IMR-90 (cell line): ENCODE measurements at regions not wholly inside any gene's neighbourhood (a gene's known extent, or its start where the extent isn't known, plus 50 kb on each side); places are given as distances from the start of the nearest gene placed in this dataset.

ENCODE experiments used
- ATAC-seq: fragments of 200-7000 bp; cut with Tn5 transposase; 2 replicates; pipeline ENCODE4 v1.9.1; 2020; ENCODE audit warnings: low read depth, mild to moderate bottlenecking, moderate library complexity
- BruUV-seq: library from RNA; stranded (reverse); fragments of 400-500 nt; replicated peaks from 2 replicates; lab custom pipeline; 2021; lab: Mats Ljungman, UMichigan
- CTCF ChIA-PET: fragments of 300-600 bp; formaldehyde crosslinking; extraction: SDS; loops from one replicate; lab custom pipeline; 2021; ENCODE audit warnings: antibody characterized with exemption; lab: Yijun Ruan, JAX
- POLR2A ChIA-PET: fragments of 300-600 bp; sonication (Branson Sonifier 250); formaldehyde crosslinking; loops from one replicate; lab custom pipeline; 2022; ENCODE audit warnings: antibody characterized with exemption; ENCODE audit not compliant: unreplicated experiment; lab: Charles Lee
- DNase-seq: peaks from one replicate; pipeline ENCODE4 v3.0.0; 2013
- H2AFZ ChIP-seq: replicated peaks from 2 replicates; pipeline ENCODE3; 2013; ENCODE audit warnings: low read length, mild to moderate bottlenecking; ENCODE audit not compliant: poor library complexity
- H2AK5ac ChIP-seq: 2 replicates; pipeline ENCODE4 v1.6.1; 2013; ENCODE audit warnings: low read depth, low read length, inconsistent platforms
- H2AK9ac ChIP-seq: replicated peaks from 2 replicates; pipeline ENCODE3; 2013; ENCODE audit warnings: mild to moderate bottlenecking, low read depth, low read length, moderate library complexity; ENCODE audit not compliant: poor library complexity
- H2BK120ac ChIP-seq: 2 replicates; pipeline ENCODE4 v1.6.1; 2013; ENCODE audit warnings: low read depth, low read length, inconsistent platforms
- H2BK15ac ChIP-seq: 3 replicates; pipeline ENCODE4 v1.6.1; 2013; ENCODE audit warnings: low read depth, low read length, inconsistent platforms
- H2BK20ac ChIP-seq: 2 replicates; pipeline ENCODE4 v1.6.1; 2013; ENCODE audit warnings: low read depth, mild to moderate bottlenecking, inconsistent platforms, low read length, moderate library complexity
- H2BK5ac ChIP-seq: 2 replicates; pipeline ENCODE4 v1.6.1; 2013; ENCODE audit warnings: mild to moderate bottlenecking, low read depth, low read length, inconsistent platforms; ENCODE audit not compliant: poor library complexity, severe bottlenecking
- H3K14ac ChIP-seq: replicated peaks from 2 replicates; pipeline ENCODE4 v1.6.1; 2013; ENCODE audit warnings: low read depth, low read length, inconsistent platforms
- H3K18ac ChIP-seq: 2 replicates; pipeline ENCODE4 v1.6.1; 2013; ENCODE audit warnings: low read depth, low read length, control low read depth
- H3K23ac ChIP-seq: 2 replicates; pipeline ENCODE4 v1.6.1; 2013; ENCODE audit warnings: low read depth, low read length, inconsistent platforms
- H3K27ac ChIP-seq: 2 replicates; pipeline ENCODE4 v1.5.1; 2013; ENCODE audit warnings: mild to moderate bottlenecking, control low read depth, low read length; ENCODE audit not compliant: insufficient read depth
- H3K27me3 ChIP-seq: 2 replicates; pipeline ENCODE4 v1.6.1; 2013; ENCODE audit warnings: low read length; ENCODE audit not compliant: control insufficient read depth, insufficient read depth
- H3K36me3 ChIP-seq: 2 replicates; pipeline ENCODE4 v1.6.1; 2013; ENCODE audit warnings: low read length, mixed read lengths; ENCODE audit not compliant: control insufficient read depth, insufficient read depth
- H3K4ac ChIP-seq: 2 replicates; pipeline ENCODE4 v1.6.1; 2013; ENCODE audit warnings: low read depth, low read length, inconsistent platforms
- H3K4me1 ChIP-seq: 2 replicates; pipeline ENCODE4 v1.6.1; 2013; ENCODE audit warnings: low read length, mixed read lengths; ENCODE audit not compliant: control insufficient read depth, insufficient read depth
- H3K4me2 ChIP-seq: 2 replicates; pipeline ENCODE4 v1.6.1; 2013; ENCODE audit warnings: low read depth, mild to moderate bottlenecking, control low read depth, low read length, moderate library complexity
- H3K4me3 ChIP-seq: 2 replicates; pipeline ENCODE4 v1.5.1; 2013; ENCODE audit warnings: low read depth, mild to moderate bottlenecking, control low read depth, low read length, moderate library complexity; ENCODE audit not compliant: insufficient read depth
- H3K56ac ChIP-seq: 2 replicates; pipeline ENCODE4 v1.6.1; 2013; ENCODE audit warnings: low read length, inconsistent platforms; ENCODE audit not compliant: insufficient read depth; ENCODE audit errors: extremely low read depth
- H3K79me1 ChIP-seq, 2 experiments: 2 replicates each; pipeline ENCODE4 v1.6.1; 2013; ENCODE audit warnings: low read length in 2 of 2, inconsistent platforms in 1 of 2, low read depth in 1 of 2
- H3K9ac ChIP-seq: 2 replicates; pipeline ENCODE4 v1.6.1; 2013; ENCODE audit warnings: low read depth, low read length, control low read depth
- H3K9me1 ChIP-seq: 2 replicates; pipeline ENCODE4 v1.6.1; 2013; ENCODE audit warnings: low read length, inconsistent platforms; ENCODE audit not compliant: insufficient read depth
- H3K9me3 ChIP-seq: 2 replicates; pipeline ENCODE4 v1.6.1; 2013; ENCODE audit warnings: low read length; ENCODE audit not compliant: control insufficient read depth, insufficient read depth
- H4K20me1 ChIP-seq: 2 replicates; pipeline ENCODE4 v1.6.1; 2013; ENCODE audit warnings: low read length, inconsistent platforms; ENCODE audit not compliant: insufficient read depth
- H4K5ac ChIP-seq: 2 replicates; pipeline ENCODE4 v1.6.1; 2013; ENCODE audit warnings: mild to moderate bottlenecking, low read depth, low read length, control low read depth
- H4K8ac ChIP-seq, 2 experiments: 2 replicates each; pipeline ENCODE4 v1.6.1; 2013; ENCODE audit warnings: low read depth in 2 of 2, low read length in 2 of 2, control low read depth in 1 of 2, inconsistent platforms in 1 of 2
- H4K91ac ChIP-seq: 2 replicates; pipeline ENCODE4 v1.6.1; 2013; ENCODE audit warnings: low read depth, low read length, inconsistent platforms; ENCODE audit not compliant: insufficient read depth
- BHLHE40 ChIP-seq: fragments of 150-350 bp; IDR thresholded peaks from 2 replicates; pipeline ENCODE4 v1.6.1; 2016; ENCODE audit warnings: mild to moderate bottlenecking, low read depth, low read length
- CEBPB ChIP-seq: IDR thresholded peaks from 2 replicates; pipeline ENCODE4 v1.6.1; 2012; ENCODE audit warnings: low read depth, low read length, improper control_type of control experiment
- CHD1 ChIP-seq: IDR thresholded peaks from 2 replicates; pipeline ENCODE4 v1.6.1; 2012; ENCODE audit warnings: low read depth, low read length, improper control_type of control experiment
- FOS ChIP-seq: fragments of 150-350 bp; IDR thresholded peaks from 2 replicates; pipeline ENCODE4 v1.6.1; 2016; ENCODE audit warnings: low read depth, low read length
- MAFK ChIP-seq: IDR thresholded peaks from 2 replicates; pipeline ENCODE4 v1.6.1; 2012; ENCODE audit warnings: low read depth, low read length, improper control_type of control experiment
- MAZ ChIP-seq: IDR thresholded peaks from 2 replicates; pipeline ENCODE4 v1.6.1; 2012; ENCODE audit warnings: low read depth, mild to moderate bottlenecking, low read length, improper control_type of control experiment, moderate library complexity, borderline replicate concordance
- MXI1 ChIP-seq: IDR thresholded peaks from 2 replicates; pipeline ENCODE4 v1.6.1; 2012; ENCODE audit warnings: low read depth, mild to moderate bottlenecking, low read length, moderate library complexity, borderline replicate concordance
- NFE2L2 ChIP-seq: fragments of 150-350 bp; IDR thresholded peaks from 2 replicates; pipeline ENCODE4 v1.6.1; 2016; ENCODE audit warnings: low read depth, mild to moderate bottlenecking, low read length
- POLR2A ChIP-seq: IDR thresholded peaks from 2 replicates; pipeline ENCODE4 v1.6.1; 2012; ENCODE audit warnings: mild to moderate bottlenecking, low read depth, low read length
- RAD21 ChIP-seq: IDR thresholded peaks from 2 replicates; pipeline ENCODE4 v1.6.1; 2012; ENCODE audit warnings: low read length, improper control_type of control experiment
- RCOR1 ChIP-seq: IDR thresholded peaks from 2 replicates; pipeline ENCODE4 v1.6.1; 2012; ENCODE audit warnings: mild to moderate bottlenecking, low read length, improper control_type of control experiment; ENCODE audit not compliant: insufficient replicate concordance
- RFX5 ChIP-seq: IDR thresholded peaks from 2 replicates; pipeline ENCODE4 v1.8.0; 2012; ENCODE audit warnings: low read depth, mild to moderate bottlenecking, low read length, moderate library complexity
- SMC3 ChIP-seq: fragments of 150-350 bp; IDR thresholded peaks from 2 replicates; pipeline ENCODE4 v1.6.1; 2016; ENCODE audit warnings: low read depth, mild to moderate bottlenecking, antibody characterized with exemption, low read length, moderate library complexity
- WGBS, 2 experiments: methylation state at CpG; one replicate each; pipeline versions ENCODE4 v1.1.5 to v1.1.7; 2013; ENCODE audit warnings: missing lambda C conversion rate in 2 of 2; ENCODE audit not compliant: insufficient read length in 1 of 2; ENCODE audit errors: extremely low coverage in 2 of 2; 5-methylcytosine and 5-hydroxymethylcytosine counted together
- dilution Hi-C: fragments of 300-500 bp; cut with HindIII; formaldehyde crosslinking; loops from one replicate; pipeline ENCODE4 v1.14.3; 2018; ENCODE audit warnings: low sequenced_read_pairs; ENCODE audit not compliant: unreplicated experiment
- in situ Hi-C: fragments of 300-500 bp; cut with MboI; formaldehyde crosslinking; loops from 3 replicates; pipeline ENCODE4 v1.14.3; 2019; ENCODE audit warnings: low sequenced_read_pairs, inconsistent platforms, mixed read lengths
- intact Hi-C: fragments of 100-400 bp; cut with micrococcal nuclease; formaldehyde crosslinking; loops from 2 replicates; pipeline ENCODE4 v1.10.0; 2022
- TF ChIP-seq, protein P1 (sequence below): fragments of 150-350 bp; IDR thresholded peaks from 2 replicates; pipeline ENCODE4 v1.6.1; 2017; ENCODE audit warnings: mild to moderate bottlenecking, antibody characterized with exemption, low read length, low read depth
- TF ChIP-seq, protein P2 (sequence below): conservative IDR thresholded peaks from 2 replicates; pipeline ENCODE4 v1.5.1; 2012; ENCODE audit warnings: mild to moderate bottlenecking, low read depth, low read length, improper control_type of control experiment
- TF ChIP-seq, protein P3 (sequence below): fragments of 150-350 bp; IDR thresholded peaks from 2 replicates; pipeline ENCODE4 v1.6.1; 2016; ENCODE audit warnings: low read depth, mild to moderate bottlenecking, low read length, moderate library complexity, borderline replicate concordance

DNA sequence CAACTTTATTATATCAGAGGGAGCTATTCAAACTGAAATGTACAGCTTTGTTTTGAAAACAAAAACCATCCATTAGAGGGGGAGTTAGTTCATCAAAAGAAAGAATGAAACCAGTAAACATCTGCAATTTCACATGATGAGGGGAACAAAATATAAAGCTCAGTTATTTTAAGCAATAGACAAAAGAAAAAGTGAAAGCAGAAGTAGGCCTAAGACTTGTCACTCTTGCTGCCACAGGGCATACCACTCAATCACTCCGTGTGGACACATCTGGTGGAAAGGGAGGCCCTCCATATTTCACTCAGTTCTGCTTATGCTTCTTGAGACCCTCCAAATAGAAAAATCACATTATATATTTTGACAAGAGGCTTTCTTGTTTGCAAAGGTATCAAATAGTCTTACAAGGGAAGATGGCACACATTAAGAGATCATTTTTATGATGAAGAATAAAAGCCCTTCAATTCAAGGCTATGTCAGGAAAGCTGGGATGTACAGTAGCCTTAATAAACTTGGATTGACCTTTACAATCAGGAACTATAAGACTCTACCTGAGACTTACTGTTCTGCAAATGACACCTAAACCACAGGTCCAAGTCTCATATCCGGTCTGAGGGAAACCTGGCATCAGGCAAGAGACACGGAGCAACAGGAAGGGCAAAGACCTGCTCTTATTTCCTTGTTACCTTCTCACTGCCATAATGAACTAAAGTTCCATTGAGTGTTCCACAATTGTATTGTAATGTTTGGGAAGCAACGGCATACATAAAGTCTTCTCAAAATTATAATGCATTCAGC, 222.5 kb upstream of the GRIP1 start:
- dilution Hi-C loops = no loop called here
- POLR2A ChIA-PET = no interaction called here

More for the DNA sequence above, 222.5 kb upstream of the GRIP1 start:
- no peak overlapping the region for H3K4me2 ChIP-seq
- no peak overlapping the region for H3K56ac ChIP-seq
- no peak overlapping the region for H3K4me3 ChIP-seq
- H3K79me1 ChIP-seq = no peaks in the 10 kb centered on the region
- H4K91ac ChIP-seq = no peak overlapping the region
- H3K18ac ChIP-seq = no peak overlapping the region
- no peaks in the 10 kb centered on the region for H3K36me3 ChIP-seq
- no peaks in the 10 kb centered on the region for H3K4me1 ChIP-seq
- H4K5ac ChIP-seq = no peak overlapping the region
- H3K27me3 ChIP-seq = no peaks in the 10 kb centered on the region
- intact Hi-C loops = no loop called here
- no peak overlapping the region for H4K8ac ChIP-seq
- no peak overlapping the region for H2BK20ac ChIP-seq
- H3K27ac ChIP-seq = no peak overlapping the region
- in situ Hi-C loops = no loop called here
- no peaks in the 10 kb centered on the region for H4K20me1 ChIP-seq
- H2BK15ac ChIP-seq = no peak overlapping the region
- DNase-seq = no peak
- H3K9ac ChIP-seq = no peak overlapping the region
- CTCF ChIA-PET = no interaction called here
- no CpG with 5 or more reads among the region's 4 CpGs for WGBS, 2 experiments
- BruUV-seq = no TSS peak
- ATAC-seq = no peak
- H2AK5ac ChIP-seq = no peak overlapping the region
- H2AK9ac ChIP-seq = no peak overlapping the region
- TF ChIP-seq, protein P1, sequence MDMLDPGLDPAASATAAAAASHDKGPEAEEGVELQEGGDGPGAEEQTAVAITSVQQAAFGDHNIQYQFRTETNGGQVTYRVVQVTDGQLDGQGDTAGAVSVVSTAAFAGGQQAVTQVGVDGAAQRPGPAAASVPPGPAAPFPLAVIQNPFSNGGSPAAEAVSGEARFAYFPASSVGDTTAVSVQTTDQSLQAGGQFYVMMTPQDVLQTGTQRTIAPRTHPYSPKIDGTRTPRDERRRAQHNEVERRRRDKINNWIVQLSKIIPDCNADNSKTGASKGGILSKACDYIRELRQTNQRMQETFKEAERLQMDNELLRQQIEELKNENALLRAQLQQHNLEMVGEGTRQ = no peak
- TF ChIP-seq, protein P2, sequence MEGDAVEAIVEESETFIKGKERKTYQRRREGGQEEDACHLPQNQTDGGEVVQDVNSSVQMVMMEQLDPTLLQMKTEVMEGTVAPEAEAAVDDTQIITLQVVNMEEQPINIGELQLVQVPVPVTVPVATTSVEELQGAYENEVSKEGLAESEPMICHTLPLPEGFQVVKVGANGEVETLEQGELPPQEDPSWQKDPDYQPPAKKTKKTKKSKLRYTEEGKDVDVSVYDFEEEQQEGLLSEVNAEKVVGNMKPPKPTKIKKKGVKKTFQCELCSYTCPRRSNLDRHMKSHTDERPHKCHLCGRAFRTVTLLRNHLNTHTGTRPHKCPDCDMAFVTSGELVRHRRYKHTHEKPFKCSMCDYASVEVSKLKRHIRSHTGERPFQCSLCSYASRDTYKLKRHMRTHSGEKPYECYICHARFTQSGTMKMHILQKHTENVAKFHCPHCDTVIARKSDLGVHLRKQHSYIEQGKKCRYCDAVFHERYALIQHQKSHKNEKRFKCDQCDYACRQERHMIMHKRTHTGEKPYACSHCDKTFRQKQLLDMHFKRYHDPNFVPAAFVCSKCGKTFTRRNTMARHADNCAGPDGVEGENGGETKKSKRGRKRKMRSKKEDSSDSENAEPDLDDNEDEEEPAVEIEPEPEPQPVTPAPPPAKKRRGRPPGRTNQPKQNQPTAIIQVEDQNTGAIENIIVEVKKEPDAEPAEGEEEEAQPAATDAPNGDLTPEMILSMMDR = no peak
- TF ChIP-seq MXI1 (no peak), RCOR1 (no peak), MAFK (no peak), MAZ (no peak), CEBPB (no peak), NFE2L2 (no peak), POLR2A (no peak), RFX5 (no peak), RAD21 (no peak), CHD1 (no peak), SMC3 (no peak), FOS (no peak), BHLHE40 (no peak)
- TF ChIP-seq, protein P3, sequence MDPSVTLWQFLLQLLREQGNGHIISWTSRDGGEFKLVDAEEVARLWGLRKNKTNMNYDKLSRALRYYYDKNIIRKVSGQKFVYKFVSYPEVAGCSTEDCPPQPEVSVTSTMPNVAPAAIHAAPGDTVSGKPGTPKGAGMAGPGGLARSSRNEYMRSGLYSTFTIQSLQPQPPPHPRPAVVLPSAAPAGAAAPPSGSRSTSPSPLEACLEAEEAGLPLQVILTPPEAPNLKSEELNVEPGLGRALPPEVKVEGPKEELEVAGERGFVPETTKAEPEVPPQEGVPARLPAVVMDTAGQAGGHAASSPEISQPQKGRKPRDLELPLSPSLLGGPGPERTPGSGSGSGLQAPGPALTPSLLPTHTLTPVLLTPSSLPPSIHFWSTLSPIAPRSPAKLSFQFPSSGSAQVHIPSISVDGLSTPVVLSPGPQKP = no peak
- no peak overlapping the region for H3K4ac ChIP-seq
- H3K23ac ChIP-seq = no peak overlapping the region
- no peak overlapping the region for H2BK120ac ChIP-seq
- no peak overlapping the region for H3K14ac ChIP-seq
- H3K9me1 ChIP-seq = no peaks in the 10 kb centered on the region
- H2AFZ ChIP-seq = no peak overlapping the region
- no peaks in the 10 kb centered on the region for H3K9me3 ChIP-seq
- no peak overlapping the region for H2BK5ac ChIP-seq
